ENCODE measurements at regions not wholly inside any gene's neighbourhood (a gene's known extent, or its start where the extent isn't known, plus 50 kb on each side); places are given as distances from the start of the nearest gene placed in this dataset.

DNA sequence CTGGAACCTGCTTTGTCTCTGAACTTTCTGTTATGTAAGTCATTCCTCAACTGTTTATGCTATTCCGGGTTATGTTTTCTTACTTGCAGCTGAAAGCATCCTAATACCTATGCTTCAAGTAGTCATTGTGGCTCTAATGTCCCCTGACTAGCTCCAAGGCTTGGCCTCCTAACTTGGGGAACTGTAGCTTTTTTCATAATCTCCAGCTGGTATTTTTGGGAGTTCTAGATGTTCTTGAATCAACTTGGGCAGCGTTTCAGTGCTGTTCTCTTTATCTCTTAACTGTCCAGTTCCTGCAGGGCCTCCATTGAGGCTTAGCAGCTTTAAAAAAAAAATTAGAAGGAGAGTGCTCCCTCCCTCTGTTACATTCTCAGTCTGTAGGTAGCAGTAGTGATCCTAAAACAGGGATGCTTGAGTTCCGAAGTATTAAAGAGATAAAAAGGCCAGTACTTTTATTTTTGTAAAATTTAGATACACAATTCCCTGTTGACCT is 100.0 kb upstream of the ACTBL2 start (continued):
- no peak for TF ChIP-seq SUZ12 (IDR thresholded peaks at IDR 0.05; ENCODE audit: low read length)
- TF ChIP-seq CEBPB (IDR thresholded peaks at IDR 0.05; ENCODE audit: low read depth, low read length) = no peak

Data from H1 (cell line).